Endothelial cell of umbilical vein (primary cell): ENCODE measurements at regions not wholly inside any gene's neighbourhood (a gene's known extent, or its start where the extent isn't known, plus 50 kb on each side); places are given as distances from the start of the nearest gene placed in this dataset.

Experiments used
- BruUV-seq: library from RNA; stranded (reverse); fragments of 400-500 nt; replicated peaks from 2 replicates; lab custom pipeline; 2021; lab: Mats Ljungman, UMichigan
- CTCF ChIA-PET: fragments of 300-600, 350-600 bp; sonication (Branson Sonifier 250); formaldehyde crosslinking; loops from one replicate; lab custom pipeline; 2021; ENCODE audit warnings: antibody characterized with exemption, inconsistent platforms; lab: Charles Lee
- POLR2A ChIA-PET: fragments of 300-600, 350-600 bp; sonication (Branson Sonifier 250); formaldehyde crosslinking; loops from one replicate; lab custom pipeline; 2021; ENCODE audit warnings: antibody characterized with exemption, inconsistent platforms; lab: Charles Lee
- DNase-seq: peaks from one replicate; pipeline ENCODE4 v3.0.0-alpha.2; 2011; ENCODE audit warnings: low read depth, low spot score
- FAIRE-seq: peaks from 2 replicates; lab custom pipeline; 2011; peaks lifted over from hg19 to GRCh38; lab: Jason Lieb, UNC
- H2AFZ ChIP-seq: 2 replicates; pipeline ENCODE4 v1.6.0; 2012; ENCODE audit warnings: low read depth, low read length, control low read depth, inconsistent platforms
- H3K27ac ChIP-seq: 2 replicates; pipeline ENCODE4 v1.5.1; 2011; ENCODE audit warnings: low read depth, mild to moderate bottlenecking, control low read depth, low read length, moderate library complexity; ENCODE audit not compliant: insufficient read depth
- H3K27me3 ChIP-seq, 2 experiments: 2 replicates each; pipeline versions ENCODE4 v1.6.0 to v1.6.1; 2011; ENCODE audit warnings: low read length in 2 of 2, mixed read lengths in 1 of 2; ENCODE audit not compliant: control insufficient read depth in 2 of 2, insufficient read depth in 2 of 2
- H3K36me3 ChIP-seq, 2 experiments: 2 replicates in 1 of 2; 3 replicates in 1 of 2; pipeline ENCODE4 v1.5.1; 2011; ENCODE audit warnings: low read length in 2 of 2, mild to moderate bottlenecking in 1 of 2, moderate library complexity in 1 of 2; ENCODE audit not compliant: control insufficient read depth in 2 of 2, insufficient read depth in 2 of 2; ENCODE audit errors: extremely low read depth in 1 of 2
- H3K4me1 ChIP-seq: 3 replicates; pipeline ENCODE4 v1.5.1; 2011; ENCODE audit warnings: mild to moderate bottlenecking, low read length; ENCODE audit not compliant: control insufficient read depth, insufficient read depth; ENCODE audit errors: extremely low read depth
- H3K4me2 ChIP-seq: 2 replicates; pipeline ENCODE4 v1.6.1; 2011; ENCODE audit warnings: low read length, control low read depth, mixed read lengths; ENCODE audit not compliant: insufficient read depth
- H3K4me3 ChIP-seq, 3 experiments: fragments of 200-600 bp in 1 of 3; sonication (generic), shearing (Covaris generic) in 1 of 3; replicated peaks in 1 of 3; 2 replicates each; pipeline ENCODE4 v1.5.1; 2011 to 2016; ENCODE audit warnings: control low read depth in 3 of 3, low read length in 3 of 3, mild to moderate bottlenecking in 2 of 3, inconsistent platforms in 1 of 3, low read depth in 1 of 3, moderate library complexity in 1 of 3; ENCODE audit not compliant: insufficient read depth in 1 of 3
- H3K79me2 ChIP-seq: 2 replicates; pipeline ENCODE4 v1.6.0; 2012; ENCODE audit warnings: low read length, inconsistent platforms; ENCODE audit not compliant: control insufficient read depth, insufficient read depth
- H3K9ac ChIP-seq: replicated peaks from 2 replicates; pipeline ENCODE3; 2011; ENCODE audit warnings: low read length, control low read depth; ENCODE audit not compliant: insufficient read depth; ENCODE audit errors: extremely low read depth
- H3K9me1 ChIP-seq: replicated peaks from 3 replicates; pipeline ENCODE4 v1.6.0; 2011; ENCODE audit warnings: mild to moderate bottlenecking, low read length; ENCODE audit not compliant: control insufficient read depth, insufficient read depth; ENCODE audit errors: extremely low read depth
- H3K9me3 ChIP-seq: replicated peaks from 2 replicates; pipeline ENCODE4 v1.5.1; 2012; ENCODE audit warnings: low read length, inconsistent platforms; ENCODE audit not compliant: control insufficient read depth, insufficient read depth
- H4K20me1 ChIP-seq: replicated peaks from 2 replicates; pipeline ENCODE3; 2011; ENCODE audit warnings: mild to moderate bottlenecking, low read length; ENCODE audit not compliant: control insufficient read depth, insufficient read depth; ENCODE audit errors: extremely low read depth
- CTCF ChIP-seq, 2 donors: IDR thresholded peaks; 1 replicate in 1 of 2; 2 replicates in 1 of 2; pipeline ENCODE4 v1.5.1; 2011; ENCODE audit warnings: low read length in 2 of 2, mild to moderate bottlenecking in 2 of 2, moderate library complexity in 2 of 2, control low read depth in 1 of 2, inconsistent platforms in 1 of 2, low read depth in 1 of 2; ENCODE audit not compliant: insufficient read depth in 1 of 2; ENCODE audit errors: extremely low read depth in 1 of 2
- EZH2 ChIP-seq: IDR thresholded peaks from 2 replicates; pipeline ENCODE4 v1.6.1; 2012; ENCODE audit warnings: borderline replicate concordance, low read depth, mild to moderate bottlenecking, moderate library complexity, low read length, inconsistent platforms; ENCODE audit not compliant: severe bottlenecking
- FOS ChIP-seq: IDR thresholded peaks from 2 replicates; pipeline ENCODE4 v1.6.1; 2011; ENCODE audit warnings: mild to moderate bottlenecking, low read length, moderate library complexity, borderline replicate concordance; ENCODE audit not compliant: insufficient read depth
- GATA2 ChIP-seq: IDR thresholded peaks from 2 replicates; pipeline ENCODE4 v1.7.0; 2011; ENCODE audit warnings: low read depth, mild to moderate bottlenecking, moderate library complexity, mixed read lengths, low read length; ENCODE audit not compliant: insufficient read length, insufficient read depth
- JUN ChIP-seq: IDR thresholded peaks from 2 replicates; pipeline ENCODE4 v1.6.1; 2011; ENCODE audit warnings: borderline replicate concordance, low read depth; ENCODE audit not compliant: insufficient read length, insufficient read depth
- MAX ChIP-seq: IDR thresholded peaks from 2 replicates; pipeline ENCODE4 v1.6.1; 2011; ENCODE audit not compliant: insufficient read depth, insufficient read length
- MYC ChIP-seq: IDR thresholded peaks from one replicate; pipeline ENCODE4 v1.6.1; 2011; ENCODE audit warnings: mild to moderate bottlenecking, low read depth, low read length
- POLR2A ChIP-seq: IDR thresholded peaks from 2 replicates; pipeline ENCODE4 v1.6.1; 2012; ENCODE audit warnings: low read depth, mild to moderate bottlenecking, control low read depth, low read length
- POLR2AphosphoS5 ChIP-seq: IDR thresholded peaks from 2 replicates; pipeline ENCODE4 v1.6.1; 2012; ENCODE audit warnings: low read depth, mild to moderate bottlenecking, control low read depth, low read length, moderate library complexity; ENCODE audit not compliant: insufficient read depth
- dilution Hi-C: fragments of 300-500 bp; cut with MboI; formaldehyde crosslinking; loops from one replicate; pipeline ENCODE4 v1.15.0; 2019; ENCODE audit warnings: low sequenced_read_pairs; ENCODE audit not compliant: extremely low pct_ligation_motif_present
- intact Hi-C: fragments of 100-400 bp; cut with micrococcal nuclease; formaldehyde crosslinking; loops from one replicate; pipeline ENCODE4 v1.10.0; 2022

- no peak for FAIRE-seq
- Histone ChIP-seq H3K79me2 (no peaks in the 10 kb centered on the region), H3K9me3 (no peaks in the 10 kb centered on the region), H3K9me1 (no peaks in the 10 kb centered on the region), H3K9ac (no peak overlapping the region), H3K36me3 (no peaks in the 10 kb centered on the region), H3K4me3 (no peak overlapping the region), H4K20me1 (no peaks in the 10 kb centered on the region), H3K4me2 (no peak overlapping the region), H3K27ac (no peak overlapping the region), H3K27me3 (peaks cover 13 to 18% of the 10 kb centered on the region in 2 experiments), H3K4me1 (no peaks in the 10 kb centered on the region), H2AFZ (peak overlapping the region; percentile 26)
- no TSS peak for BruUV-seq
- dilution Hi-C loops = no loop called here
- ChIA-PET CTCF (no interaction called here), POLR2A (no interaction called here)
- TF ChIP-seq GATA2 = no peak
- TF ChIP-seq EZH2 = no peak
- TF ChIP-seq MYC = no peak
- no peak for TF ChIP-seq MAX
- no peak for TF ChIP-seq POLR2AphosphoS5
- TF ChIP-seq JUN = no peak
- TF ChIP-seq FOS = no peak
- TF ChIP-seq CTCF (IDR thresholded peaks at IDR 0.05; ENCODE audit: extremely low read depth in 1 of 2, insufficient read depth in 1 of 2, low read depth in 1 of 2, low read length in 2 of 2) = no peak
- TF ChIP-seq POLR2A = no peak
- DNase-seq = no peak
- intact Hi-C loops = no loop called here
Measured at GRCh38 chr7:157077986-157078644, 60.6 kb upstream of the UBE3C start.
